ENCODE measurements at regions not wholly inside any gene's neighbourhood (a gene's known extent, or its start where the extent isn't known, plus 50 kb on each side); places are given as distances from the start of the nearest gene placed in this dataset.

DNA sequence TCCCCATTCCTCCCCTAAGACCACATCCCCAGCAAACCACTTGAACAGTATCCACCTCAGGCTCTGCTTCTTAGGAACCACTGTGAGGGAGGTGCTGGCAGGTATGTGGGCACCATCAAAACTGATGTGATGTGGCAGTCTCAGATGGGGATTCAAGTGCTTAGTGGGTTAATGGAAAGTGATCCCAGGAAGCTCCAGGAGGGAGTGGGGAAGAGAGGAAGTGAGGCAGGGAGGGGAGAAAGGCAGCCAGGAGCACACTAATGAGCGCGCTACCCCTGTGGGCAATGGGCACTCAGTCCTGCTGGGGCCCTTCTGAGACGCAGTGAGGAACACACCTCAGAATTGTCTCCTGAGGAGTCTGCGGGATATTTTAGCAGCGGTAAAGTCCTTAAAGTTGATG is 263.1 kb upstream of the MOCS1 start:
- TF ChIP-seq CTCF (IDR thresholded peaks at IDR 0.05) (no peak), EP300 (IDR thresholded peaks at IDR 0.05) (no peak)

Data from sigmoid colon (tissue), 4 donors.